WTC11 (cell line): ENCODE measurements at regions not wholly inside any gene's neighbourhood (a gene's known extent, or its start where the extent isn't known, plus 50 kb on each side); places are given as distances from the start of the nearest gene placed in this dataset.

Experiments
- ATAC-seq: fragments of 200-7000 bp; cut with Tn5 transposase; 2 replicates; pipeline ENCODE4 v1.10.0; 2021; ENCODE audit warnings: mild to moderate bottlenecking, moderate library complexity
- CTCF ChIA-PET: fragments of 300-600 bp; sonication (Branson Sonifier 250); formaldehyde crosslinking; loops from one replicate; lab custom pipeline; 2021; ENCODE audit warnings: antibody characterized with exemption; lab: Charles Lee
- POLR2A ChIA-PET: fragments of 350-600 bp; sonication (Branson Sonifier 250); formaldehyde crosslinking; loops from one replicate; lab custom pipeline; 2021; ENCODE audit warnings: antibody characterized with exemption; lab: Charles Lee
- DNase-seq: peaks from one replicate; pipeline ENCODE4 v3.0.0; 2021; ENCODE audit warnings: low spot score
- H3K27ac Mint-ChIP-seq: 2 replicates; pipeline ENCODE4 v1.8.0; 2021; ENCODE audit warnings: mixed read lengths
- H3K27me3 Mint-ChIP-seq: 2 replicates; pipeline ENCODE4 v1.8.0; 2021; ENCODE audit warnings: low read depth, mild to moderate bottlenecking, moderate library complexity, mixed read lengths
- H3K36me3 Mint-ChIP-seq: 2 replicates; pipeline ENCODE4 v1.8.0; 2021; ENCODE audit warnings: mixed read lengths
- H3K4me1 Mint-ChIP-seq: 2 replicates; pipeline ENCODE4 v1.8.0; 2022; ENCODE audit warnings: mixed read lengths
- H3K4me3 Mint-ChIP-seq: 2 replicates; pipeline ENCODE4 v1.8.0; 2021; ENCODE audit warnings: mild to moderate bottlenecking, moderate library complexity, mixed read lengths
- H3K9me3 Mint-ChIP-seq: 2 replicates; pipeline ENCODE4 v1.8.0; 2021; ENCODE audit warnings: mixed read lengths
- FOXP1 ChIP-seq: sonication (generic); formaldehyde crosslinking; IDR thresholded peaks from 2 replicates; pipeline ENCODE4 v1.8.0; 2022; ENCODE audit warnings: missing genetic modification reagents, mild to moderate bottlenecking, moderate library complexity, borderline replicate concordance
- HMGA2 ChIP-seq: fragments of 250-450 bp; sonication (Bioruptor Pico); IDR thresholded peaks from 2 replicates; pipeline ENCODE4 v1.4.0; 2021; ENCODE audit warnings: mild to moderate bottlenecking, moderate library complexity
- IRF2 ChIP-seq: sonication (generic); formaldehyde crosslinking; IDR thresholded peaks from 2 replicates; pipeline ENCODE4 v1.8.0; 2022; ENCODE audit warnings: low read depth, missing genetic modification reagents, borderline replicate concordance
- JUN ChIP-seq: sonication (generic); formaldehyde crosslinking; IDR thresholded peaks from 2 replicates; pipeline ENCODE4 v1.8.0; 2023; ENCODE audit warnings: mild to moderate bottlenecking, missing genetic modification reagents
- NR2C2 ChIP-seq: sonication (generic); formaldehyde crosslinking; IDR thresholded peaks from 2 replicates; pipeline ENCODE4 v1.8.0; 2022; ENCODE audit warnings: mild to moderate bottlenecking, missing genetic modification reagents
- SMAD3 ChIP-seq: sonication (generic); formaldehyde crosslinking; IDR thresholded peaks from 2 replicates; pipeline ENCODE4 v1.8.0; 2022; ENCODE audit warnings: missing genetic modification reagents, mild to moderate bottlenecking, borderline replicate concordance
- SOX15 ChIP-seq: fragments of 250-450 bp; sonication (Bioruptor Pico); IDR thresholded peaks from 2 replicates; pipeline ENCODE4 v1.9.0; 2021; ENCODE audit warnings: mild to moderate bottlenecking
- SP1 ChIP-seq: sonication (generic); formaldehyde crosslinking; conservative IDR thresholded peaks from 2 replicates; pipeline ENCODE4 v1.8.1; 2022; ENCODE audit warnings: missing genetic modification reagents
- TP53 ChIP-seq: sonication (generic); formaldehyde crosslinking; IDR thresholded peaks from 2 replicates; pipeline ENCODE4 v1.8.1; 2023; ENCODE audit warnings: mild to moderate bottlenecking, missing genetic modification reagents
- ZBTB21 ChIP-seq: sonication (generic); formaldehyde crosslinking; IDR thresholded peaks from 2 replicates; pipeline ENCODE4 v1.8.1; 2023; ENCODE audit warnings: mild to moderate bottlenecking, missing genetic modification reagents, borderline replicate concordance
- ZNF121 ChIP-seq: sonication (generic); formaldehyde crosslinking; IDR thresholded peaks from 2 replicates; pipeline ENCODE4 v1.8.0; 2023; ENCODE audit warnings: missing genetic modification reagents
- ZNF263 ChIP-seq: sonication (generic); formaldehyde crosslinking; IDR thresholded peaks from 2 replicates; pipeline ENCODE4 v1.8.1; 2022; ENCODE audit warnings: low read depth, mild to moderate bottlenecking, moderate library complexity, missing genetic modification reagents
- ZNF396 ChIP-seq: fragments of 250-450 bp; sonication (Bioruptor Pico); IDR thresholded peaks from 2 replicates; pipeline ENCODE4 v1.8.0; 2021; ENCODE audit warnings: mild to moderate bottlenecking, moderate library complexity, borderline replicate concordance
- ZNF416 ChIP-seq: fragments of 250-450 bp; sonication (Bioruptor Pico); IDR thresholded peaks from 2 replicates; pipeline ENCODE4 v1.9.0; 2021; ENCODE audit warnings: mild to moderate bottlenecking, inconsistent platforms
- ZNF671 ChIP-seq: fragments of 250-450 bp; sonication (Bioruptor Pico); IDR thresholded peaks from 2 replicates; pipeline ENCODE4 v1.8.0; 2021; ENCODE audit warnings: mild to moderate bottlenecking
- TF ChIP-seq, protein P1 (sequence below): fragments of 250-450 bp; sonication (Bioruptor Pico); IDR thresholded peaks from 2 replicates; pipeline ENCODE4 v1.9.0; 2021; ENCODE audit warnings: moderate library complexity, mild to moderate bottlenecking, inconsistent platforms, borderline replicate concordance
- TF ChIP-seq, protein P2 (sequence below): sonication (generic); formaldehyde crosslinking; IDR thresholded peaks from 2 replicates; pipeline ENCODE4 v1.8.1; 2023; ENCODE audit warnings: mild to moderate bottlenecking, missing genetic modification reagents, borderline replicate concordance
- TF ChIP-seq, protein P3 (sequence below): sonication (generic); formaldehyde crosslinking; IDR thresholded peaks from 2 replicates; pipeline ENCODE4 v1.8.0; 2022; ENCODE audit warnings: mild to moderate bottlenecking, missing genetic modification reagents
- TF ChIP-seq, protein P4 (sequence below): sonication (generic); formaldehyde crosslinking; IDR thresholded peaks from 2 replicates; pipeline ENCODE4 v1.8.0; 2022; ENCODE audit warnings: mild to moderate bottlenecking, missing genetic modification reagents
- TF ChIP-seq, protein P5 (sequence below): sonication (generic); formaldehyde crosslinking; IDR thresholded peaks from 2 replicates; pipeline ENCODE4 v1.8.1; 2022; ENCODE audit warnings: low read depth, mild to moderate bottlenecking, moderate library complexity, missing genetic modification reagents, borderline replicate concordance
- TF ChIP-seq, protein P6 (sequence below): fragments of 250-450 bp; sonication (Bioruptor Pico); IDR thresholded peaks from 2 replicates; pipeline ENCODE4 v1.9.0; 2021; ENCODE audit warnings: mild to moderate bottlenecking

DNA sequence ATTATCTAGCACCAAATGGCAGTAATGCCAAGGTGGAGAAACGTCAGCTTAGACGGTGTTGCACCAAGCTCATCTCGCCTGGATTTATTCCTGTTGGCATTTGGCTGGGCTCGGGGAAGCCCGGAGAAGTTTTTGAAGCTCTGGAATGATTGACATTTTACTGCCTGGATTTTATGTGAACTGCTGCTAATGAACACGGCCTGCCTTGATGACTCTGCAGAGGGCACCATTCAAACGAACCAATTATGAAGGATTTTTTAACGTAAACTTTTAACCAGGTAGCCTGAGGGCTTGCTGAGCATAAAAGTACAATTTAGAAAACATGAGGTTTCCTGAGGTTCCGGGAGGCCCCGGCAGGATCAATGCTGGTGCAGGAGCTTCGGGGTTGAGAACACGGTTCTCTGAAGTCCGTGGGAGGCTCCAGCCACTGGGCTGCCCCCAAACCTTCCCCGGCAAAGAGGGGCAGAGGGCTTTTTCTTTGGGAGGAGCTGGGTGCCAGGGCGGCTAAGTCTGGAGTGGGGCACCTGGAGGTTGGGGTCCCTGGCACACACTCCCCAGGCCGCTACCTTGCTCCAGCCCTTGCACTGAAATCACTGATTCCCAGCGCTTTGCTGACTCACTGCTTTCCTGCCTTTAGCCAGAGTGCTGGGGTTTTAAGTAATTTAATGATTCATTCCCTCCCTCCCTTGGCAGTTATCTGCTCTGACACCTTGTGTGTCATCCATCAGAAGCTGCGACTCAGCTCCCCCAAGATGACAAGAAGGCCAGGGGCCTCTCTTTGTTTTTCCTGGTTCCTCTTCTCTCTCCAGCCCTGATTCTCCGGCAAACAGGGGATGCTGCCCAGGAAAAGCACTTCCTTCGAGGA lies 161.2 kb upstream of the IRX3 start:
- H3K4me1 Mint-ChIP-seq = no peaks in the 10 kb centered on the region
- peaks cover 10% of the 10 kb centered on the region for H3K36me3 Mint-ChIP-seq
- POLR2A ChIA-PET = no interaction called here
- TF ChIP-seq ZBTB21 = no peak
- no peak for TF ChIP-seq ZNF121 (CRISPR knock-in tag)
- no peak for TF ChIP-seq JUN (CRISPR knock-in tag)
- TF ChIP-seq, protein P1, sequence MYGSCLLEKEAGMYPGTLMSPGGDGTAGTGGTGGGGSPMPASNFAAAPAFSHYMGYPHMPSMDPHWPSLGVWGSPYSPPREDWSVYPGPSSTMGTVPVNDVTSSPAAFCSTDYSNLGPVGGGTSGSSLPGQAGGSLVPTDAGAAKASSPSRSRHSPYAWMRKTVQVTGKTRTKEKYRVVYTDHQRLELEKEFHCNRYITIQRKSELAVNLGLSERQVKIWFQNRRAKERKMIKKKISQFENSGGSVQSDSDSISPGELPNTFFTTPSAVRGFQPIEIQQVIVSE (CRISPR knock-in tag) = no peak
- no peak for TF ChIP-seq ZNF416 (CRISPR knock-in tag)
- TF ChIP-seq, protein P2, sequence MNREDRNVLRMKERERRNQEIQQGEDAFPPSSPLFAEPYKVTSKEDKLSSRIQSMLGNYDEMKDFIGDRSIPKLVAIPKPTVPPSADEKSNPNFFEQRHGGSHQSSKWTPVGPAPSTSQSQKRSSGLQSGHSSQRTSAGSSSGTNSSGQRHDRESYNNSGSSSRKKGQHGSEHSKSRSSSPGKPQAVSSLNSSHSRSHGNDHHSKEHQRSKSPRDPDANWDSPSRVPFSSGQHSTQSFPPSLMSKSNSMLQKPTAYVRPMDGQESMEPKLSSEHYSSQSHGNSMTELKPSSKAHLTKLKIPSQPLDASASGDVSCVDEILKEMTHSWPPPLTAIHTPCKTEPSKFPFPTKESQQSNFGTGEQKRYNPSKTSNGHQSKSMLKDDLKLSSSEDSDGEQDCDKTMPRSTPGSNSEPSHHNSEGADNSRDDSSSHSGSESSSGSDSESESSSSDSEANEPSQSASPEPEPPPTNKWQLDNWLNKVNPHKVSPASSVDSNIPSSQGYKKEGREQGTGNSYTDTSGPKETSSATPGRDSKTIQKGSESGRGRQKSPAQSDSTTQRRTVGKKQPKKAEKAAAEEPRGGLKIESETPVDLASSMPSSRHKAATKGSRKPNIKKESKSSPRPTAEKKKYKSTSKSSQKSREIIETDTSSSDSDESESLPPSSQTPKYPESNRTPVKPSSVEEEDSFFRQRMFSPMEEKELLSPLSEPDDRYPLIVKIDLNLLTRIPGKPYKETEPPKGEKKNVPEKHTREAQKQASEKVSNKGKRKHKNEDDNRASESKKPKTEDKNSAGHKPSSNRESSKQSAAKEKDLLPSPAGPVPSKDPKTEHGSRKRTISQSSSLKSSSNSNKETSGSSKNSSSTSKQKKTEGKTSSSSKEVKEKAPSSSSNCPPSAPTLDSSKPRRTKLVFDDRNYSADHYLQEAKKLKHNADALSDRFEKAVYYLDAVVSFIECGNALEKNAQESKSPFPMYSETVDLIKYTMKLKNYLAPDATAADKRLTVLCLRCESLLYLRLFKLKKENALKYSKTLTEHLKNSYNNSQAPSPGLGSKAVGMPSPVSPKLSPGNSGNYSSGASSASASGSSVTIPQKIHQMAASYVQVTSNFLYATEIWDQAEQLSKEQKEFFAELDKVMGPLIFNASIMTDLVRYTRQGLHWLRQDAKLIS (CRISPR knock-in tag) = no peak
- DNase-seq (no peak), ATAC-seq (no peak)
- CTCF ChIA-PET = no interaction called here
- H3K27me3 Mint-ChIP-seq = no peaks in the 10 kb centered on the region; the same call in 1 of the 2 replicates
- H3K4me3 Mint-ChIP-seq = no peak overlapping the region
- H3K9me3 Mint-ChIP-seq = peaks cover 24% of the 10 kb centered on the region
- H3K27ac Mint-ChIP-seq = no peak overlapping the region

DNA sequence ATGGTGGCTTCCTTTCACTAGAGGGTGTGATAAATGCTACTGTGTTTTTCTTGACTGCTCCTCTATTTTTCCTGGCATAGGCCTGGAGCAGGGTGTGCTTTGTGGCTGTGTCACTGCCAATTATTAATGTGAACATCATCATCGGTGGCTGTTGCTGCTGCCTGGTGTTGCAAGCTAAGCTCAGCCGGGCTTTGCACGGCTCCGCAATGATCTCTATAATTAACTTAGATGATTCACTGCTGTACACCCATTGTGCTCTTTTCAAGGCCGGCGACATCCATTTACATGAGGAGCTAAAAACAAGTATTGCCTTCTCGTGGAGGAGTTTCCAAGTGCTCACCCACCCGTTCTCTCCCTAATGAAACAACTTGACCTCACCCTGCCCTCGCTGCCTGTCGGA lies 160.1 kb upstream of the IRX3 start:
- Mint-ChIP-seq H3K4me1 (no peaks in the 10 kb centered on the region), H3K27me3 (no peaks in the 10 kb centered on the region; the same call in 1 of the 2 replicates), H3K27ac (no peak overlapping the region), H3K36me3 (peaks cover 10% of the 10 kb centered on the region), H3K4me3 (no peak overlapping the region), H3K9me3 (peaks cover 30% of the 10 kb centered on the region)
- ChIA-PET POLR2A (no interaction called here), CTCF (no interaction called here)
- DNase-seq (no peak), ATAC-seq (no peak)
- TF ChIP-seq, protein P3, sequence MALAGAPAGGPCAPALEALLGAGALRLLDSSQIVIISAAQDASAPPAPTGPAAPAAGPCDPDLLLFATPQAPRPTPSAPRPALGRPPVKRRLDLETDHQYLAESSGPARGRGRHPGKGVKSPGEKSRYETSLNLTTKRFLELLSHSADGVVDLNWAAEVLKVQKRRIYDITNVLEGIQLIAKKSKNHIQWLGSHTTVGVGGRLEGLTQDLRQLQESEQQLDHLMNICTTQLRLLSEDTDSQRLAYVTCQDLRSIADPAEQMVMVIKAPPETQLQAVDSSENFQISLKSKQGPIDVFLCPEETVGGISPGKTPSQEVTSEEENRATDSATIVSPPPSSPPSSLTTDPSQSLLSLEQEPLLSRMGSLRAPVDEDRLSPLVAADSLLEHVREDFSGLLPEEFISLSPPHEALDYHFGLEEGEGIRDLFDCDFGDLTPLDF (CRISPR knock-in tag) = no peak
- TF ChIP-seq ZNF671 (CRISPR knock-in tag) = no peak
- TF ChIP-seq SOX15 (CRISPR knock-in tag) = no peak
- TF ChIP-seq TP53 = no peak
- TF ChIP-seq SMAD3 (CRISPR knock-in tag) = no peak
- TF ChIP-seq, protein P4, sequence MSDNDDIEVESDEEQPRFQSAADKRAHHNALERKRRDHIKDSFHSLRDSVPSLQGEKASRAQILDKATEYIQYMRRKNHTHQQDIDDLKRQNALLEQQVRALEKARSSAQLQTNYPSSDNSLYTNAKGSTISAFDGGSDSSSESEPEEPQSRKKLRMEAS (CRISPR knock-in tag) = no peak
- no peak for TF ChIP-seq ZNF263 (CRISPR knock-in tag)
- TF ChIP-seq ZNF396 = no peak
- TF ChIP-seq, protein P5, sequence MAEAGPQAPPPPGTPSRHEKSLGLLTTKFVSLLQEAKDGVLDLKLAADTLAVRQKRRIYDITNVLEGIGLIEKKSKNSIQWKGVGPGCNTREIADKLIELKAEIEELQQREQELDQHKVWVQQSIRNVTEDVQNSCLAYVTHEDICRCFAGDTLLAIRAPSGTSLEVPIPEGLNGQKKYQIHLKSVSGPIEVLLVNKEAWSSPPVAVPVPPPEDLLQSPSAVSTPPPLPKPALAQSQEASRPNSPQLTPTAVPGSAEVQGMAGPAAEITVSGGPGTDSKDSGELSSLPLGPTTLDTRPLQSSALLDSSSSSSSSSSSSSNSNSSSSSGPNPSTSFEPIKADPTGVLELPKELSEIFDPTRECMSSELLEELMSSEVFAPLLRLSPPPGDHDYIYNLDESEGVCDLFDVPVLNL (CRISPR knock-in tag) = no peak
- TF ChIP-seq HMGA2 = no peak
- TF ChIP-seq, protein P6, sequence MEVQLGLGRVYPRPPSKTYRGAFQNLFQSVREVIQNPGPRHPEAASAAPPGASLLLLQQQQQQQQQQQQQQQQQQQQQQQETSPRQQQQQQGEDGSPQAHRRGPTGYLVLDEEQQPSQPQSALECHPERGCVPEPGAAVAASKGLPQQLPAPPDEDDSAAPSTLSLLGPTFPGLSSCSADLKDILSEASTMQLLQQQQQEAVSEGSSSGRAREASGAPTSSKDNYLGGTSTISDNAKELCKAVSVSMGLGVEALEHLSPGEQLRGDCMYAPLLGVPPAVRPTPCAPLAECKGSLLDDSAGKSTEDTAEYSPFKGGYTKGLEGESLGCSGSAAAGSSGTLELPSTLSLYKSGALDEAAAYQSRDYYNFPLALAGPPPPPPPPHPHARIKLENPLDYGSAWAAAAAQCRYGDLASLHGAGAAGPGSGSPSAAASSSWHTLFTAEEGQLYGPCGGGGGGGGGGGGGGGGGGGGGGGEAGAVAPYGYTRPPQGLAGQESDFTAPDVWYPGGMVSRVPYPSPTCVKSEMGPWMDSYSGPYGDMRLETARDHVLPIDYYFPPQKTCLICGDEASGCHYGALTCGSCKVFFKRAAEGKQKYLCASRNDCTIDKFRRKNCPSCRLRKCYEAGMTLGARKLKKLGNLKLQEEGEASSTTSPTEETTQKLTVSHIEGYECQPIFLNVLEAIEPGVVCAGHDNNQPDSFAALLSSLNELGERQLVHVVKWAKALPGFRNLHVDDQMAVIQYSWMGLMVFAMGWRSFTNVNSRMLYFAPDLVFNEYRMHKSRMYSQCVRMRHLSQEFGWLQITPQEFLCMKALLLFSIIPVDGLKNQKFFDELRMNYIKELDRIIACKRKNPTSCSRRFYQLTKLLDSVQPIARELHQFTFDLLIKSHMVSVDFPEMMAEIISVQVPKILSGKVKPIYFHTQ = no peak
- no peak for TF ChIP-seq FOXP1 (CRISPR knock-in tag)
- no peak for TF ChIP-seq IRF2 (CRISPR knock-in tag)
- TF ChIP-seq NR2C2 (CRISPR knock-in tag) = no peak
- no peak for TF ChIP-seq SP1 (CRISPR knock-in tag)
